DND-41 (cell line): ENCODE measurements at regions not wholly inside any gene's neighbourhood (a gene's known extent, or its start where the extent isn't known, plus 50 kb on each side); places are given as distances from the start of the nearest gene placed in this dataset.

Experiments used
- ATAC-seq: fragments of 200-7000 bp; cut with Tn5 transposase; 3 replicates; pipeline ENCODE4 v1.9.1; 2021; ENCODE audit warnings: low read depth; ENCODE audit not compliant: insufficient read depth
- DNase-seq: peaks from one replicate; pipeline ENCODE4 v3.0.0-alpha.2; 2020
- H2AFZ ChIP-seq: 2 replicates; pipeline ENCODE4 v1.6.0; 2012; ENCODE audit warnings: low read depth, low read length
- H3K27ac ChIP-seq: 2 replicates; pipeline ENCODE4 v1.5.1; 2012; ENCODE audit warnings: low read length, inconsistent platforms
- H3K27me3 ChIP-seq: fragments of 200-600 bp; sonication (generic); 2 replicates; pipeline ENCODE4 v1.6.0; 2012; ENCODE audit warnings: low read length, mild to moderate bottlenecking, inconsistent platforms; ENCODE audit not compliant: insufficient read depth, poor library complexity
- H3K36me3 ChIP-seq: 2 replicates; pipeline ENCODE4 v1.5.1; 2012; ENCODE audit warnings: low read length, inconsistent platforms; ENCODE audit not compliant: insufficient read depth
- H3K4me1 ChIP-seq: 2 replicates; pipeline ENCODE4 v1.5.1; 2012; ENCODE audit warnings: mild to moderate bottlenecking, low read length; ENCODE audit not compliant: insufficient read depth
- H3K4me2 ChIP-seq: 2 replicates; pipeline ENCODE4 v1.6.0; 2012; ENCODE audit warnings: mild to moderate bottlenecking, moderate library complexity, low read length, inconsistent platforms; ENCODE audit not compliant: insufficient read depth
- H3K4me3 ChIP-seq, 2 experiments: fragments of 200-600 bp in 1 of 2; shearing (Covaris generic) in 1 of 2; 2 replicates each; pipeline ENCODE4 v1.5.1; 2012 to 2016; ENCODE audit warnings: inconsistent platforms in 2 of 2, low read length in 2 of 2, mild to moderate bottlenecking in 2 of 2, low read depth in 1 of 2, moderate library complexity in 1 of 2
- H3K79me2 ChIP-seq: 2 replicates; pipeline ENCODE4 v1.6.0; 2012; ENCODE audit warnings: low read length, inconsistent platforms; ENCODE audit not compliant: insufficient read depth
- H3K9ac ChIP-seq: 2 replicates; pipeline ENCODE4 v1.6.0; 2012; ENCODE audit warnings: low read depth, mild to moderate bottlenecking, inconsistent platforms, low read length, moderate library complexity
- H3K9me3 ChIP-seq: 2 replicates; pipeline ENCODE4 v1.5.1; 2012; ENCODE audit warnings: low read length, moderate library complexity, mild to moderate bottlenecking, inconsistent platforms; ENCODE audit not compliant: insufficient read depth, severe bottlenecking
- H4K20me1 ChIP-seq: 2 replicates; pipeline ENCODE4 v1.6.0; 2012; ENCODE audit warnings: low read length; ENCODE audit not compliant: insufficient read depth
- CTCF ChIP-seq: IDR thresholded peaks from 2 replicates; pipeline ENCODE4 v1.5.1; 2012; ENCODE audit warnings: borderline replicate concordance, low read length, moderate library complexity, mild to moderate bottlenecking; ENCODE audit not compliant: poor library complexity, severe bottlenecking; ENCODE audit errors: extremely low read depth
- EZH2 ChIP-seq: IDR thresholded peaks from 3 replicates; pipeline ENCODE4 v1.6.1; 2012; ENCODE audit warnings: borderline replicate concordance, low read depth, mild to moderate bottlenecking, moderate library complexity, low read length, inconsistent platforms; ENCODE audit not compliant: severe bottlenecking

- H3K4me1 ChIP-seq: no peaks in the 10 kb centered on the region
- H3K36me3 ChIP-seq: no peaks in the 10 kb centered on the region
- H3K27ac ChIP-seq: no peak overlapping the region
- H3K4me3 ChIP-seq: no peak overlapping the region
- no peak for ATAC-seq
- no peaks in the 10 kb centered on the region for H4K20me1 ChIP-seq
- no peak overlapping the region for H3K9ac ChIP-seq
- no peaks in the 10 kb centered on the region for H3K9me3 ChIP-seq
- TF ChIP-seq EZH2: no peak
- no peak for TF ChIP-seq CTCF
- H3K27me3 ChIP-seq: peaks cover 7% of the 10 kb centered on the region
- DNase-seq: no peak
- no peaks in the 10 kb centered on the region for H3K79me2 ChIP-seq
- no peak overlapping the region for H3K4me2 ChIP-seq
- no peak overlapping the region for H2AFZ ChIP-seq
Observed at GRCh38 chr11:57903011-57903410, 120.7 kb upstream of the OR9Q1 start.

- no peak for TF ChIP-seq EZH2
- no peak for TF ChIP-seq CTCF
- Histone ChIP-seq H4K20me1 (no peaks in the 10 kb centered on the region), H3K4me3 (no peak overlapping the region), H3K9me3 (no peaks in the 10 kb centered on the region), H3K4me2 (no peak overlapping the region), H3K27ac (no peak overlapping the region), H3K4me1 (no peaks in the 10 kb centered on the region), H3K27me3 (peaks cover 7% of the 10 kb centered on the region), H3K9ac (no peak overlapping the region), H2AFZ (no peak overlapping the region), H3K36me3 (no peaks in the 10 kb centered on the region), H3K79me2 (no peaks in the 10 kb centered on the region)
- DNase-seq: peak; percentile 10
- ATAC-seq: peak; percentile 74
Observed at GRCh38 chr11:57903441-57904123, 120.1 kb upstream of the OR9Q1 start.

GRCh38 chr11:57904376-57904775, 119.3 kb upstream of the OR9Q1 start:
- Histone ChIP-seq H3K4me3 (no peak overlapping the region), H3K27ac (no peak overlapping the region), H2AFZ (no peak overlapping the region), H3K9me3 (no peaks in the 10 kb centered on the region), H3K36me3 (no peaks in the 10 kb centered on the region), H3K4me1 (no peaks in the 10 kb centered on the region), H3K27me3 (peaks cover 7% of the 10 kb centered on the region), H3K4me2 (no peak overlapping the region), H3K79me2 (no peaks in the 10 kb centered on the region), H3K9ac (no peak overlapping the region), H4K20me1 (no peaks in the 10 kb centered on the region)
- DNase-seq (no peak), ATAC-seq (no peak)
- TF ChIP-seq CTCF (no peak), EZH2 (no peak)
